Keratinocyte (primary cell): ENCODE measurements at regions not wholly inside any gene's neighbourhood (a gene's known extent, or its start where the extent isn't known, plus 50 kb on each side); places are given as distances from the start of the nearest gene placed in this dataset.

Experiments used
- DNase-seq: peaks from one replicate; pipeline ENCODE4 v3.0.0-alpha.2; 2011; ENCODE audit warnings: low read depth, missing footprints, low spot score
- FAIRE-seq: peaks from 2 replicates; lab custom pipeline; 2011; peaks lifted over from hg19 to GRCh38; lab: Jason Lieb, UNC
- H2AFZ ChIP-seq: 2 replicates; pipeline ENCODE4 v1.6.0; 2012; ENCODE audit warnings: low read length, control low read depth, inconsistent platforms; ENCODE audit not compliant: control insufficient read depth
- H3K27ac ChIP-seq: 2 replicates; pipeline ENCODE4 v1.5.1; 2011; ENCODE audit warnings: low read length; ENCODE audit not compliant: control insufficient read depth, insufficient read depth
- H3K27me3 ChIP-seq: 3 replicates; pipeline ENCODE4 v1.6.0; 2011; ENCODE audit warnings: low read length; ENCODE audit not compliant: control insufficient read depth, insufficient read depth; ENCODE audit errors: extremely low read depth
- H3K36me3 ChIP-seq, 2 experiments: 2 replicates in 1 of 2; 3 replicates in 1 of 2; pipeline ENCODE4 v1.5.1; 2011; ENCODE audit warnings: low read length in 2 of 2, mild to moderate bottlenecking in 1 of 2; ENCODE audit not compliant: control insufficient read depth in 2 of 2, insufficient read depth in 2 of 2; ENCODE audit errors: extremely low read depth in 1 of 2
- H3K4me1 ChIP-seq: 3 replicates; pipeline ENCODE4 v1.5.1; 2011; ENCODE audit warnings: low read length; ENCODE audit not compliant: control insufficient read depth, insufficient read depth; ENCODE audit errors: extremely low read depth
- H3K4me2 ChIP-seq: 3 replicates; pipeline ENCODE4 v1.6.0; 2011; ENCODE audit warnings: low read depth, low read length; ENCODE audit not compliant: control insufficient read depth, insufficient read depth; ENCODE audit errors: extremely low read depth
- H3K4me3 ChIP-seq, 3 experiments: fragments of 200-600 bp in 1 of 3; sonication (generic) in 1 of 3; 2 replicates in 2 of 3; 3 replicates in 1 of 3; pipeline ENCODE4 v1.5.1; 2011 to 2016; ENCODE audit warnings: low read length in 3 of 3, mild to moderate bottlenecking in 3 of 3, control low read depth in 2 of 3, inconsistent platforms in 1 of 3, low read depth in 1 of 3, mixed read lengths in 1 of 3, mixed run types in 1 of 3, moderate library complexity in 1 of 3; ENCODE audit not compliant: control insufficient read depth in 2 of 3, insufficient read depth in 2 of 3; ENCODE audit errors: extremely low read depth in 1 of 3
- H3K79me2 ChIP-seq: 2 replicates; pipeline ENCODE4 v1.6.0; 2012; ENCODE audit warnings: low read length; ENCODE audit not compliant: control insufficient read depth, insufficient read depth
- H3K9ac ChIP-seq: 3 replicates; pipeline ENCODE4 v1.6.0; 2011; ENCODE audit warnings: low read length; ENCODE audit not compliant: control insufficient read depth, insufficient read depth; ENCODE audit errors: extremely low read depth
- H3K9me1 ChIP-seq: 3 replicates; pipeline ENCODE4 v1.6.0; 2011; ENCODE audit warnings: low read length; ENCODE audit not compliant: control insufficient read depth, insufficient read depth; ENCODE audit errors: extremely low read depth
- H3K9me3 ChIP-seq: 2 replicates; pipeline ENCODE4 v1.5.1; 2012; ENCODE audit warnings: low read depth, low read length; ENCODE audit not compliant: control insufficient read depth
- H4K20me1 ChIP-seq: 3 replicates; pipeline ENCODE4 v1.6.0; 2011; ENCODE audit warnings: low read length; ENCODE audit not compliant: control insufficient read depth, insufficient read depth; ENCODE audit errors: extremely low read depth
- CTCF ChIP-seq, 3 experiments: IDR thresholded peaks in 1 of 3; conservative IDR thresholded peaks in 1 of 3; optimal IDR thresholded peaks in 1 of 3; 2 replicates in 2 of 3; 3 replicates in 1 of 3; pipeline versions ENCODE3 to v1.5.1; 2011; ENCODE audit warnings: low read length in 3 of 3, mild to moderate bottlenecking in 3 of 3, moderate library complexity in 2 of 3, control low read depth in 1 of 3, inconsistent platforms in 1 of 3; ENCODE audit not compliant: insufficient read depth in 2 of 3; ENCODE audit errors: extremely low read depth in 1 of 3
- EZH2 ChIP-seq: IDR thresholded peaks from one replicate; pipeline ENCODE4 v1.6.1; 2012; ENCODE audit warnings: inconsistent platforms, mild to moderate bottlenecking, low read length, moderate library complexity
- dilution Hi-C: fragments of 300-500 bp; cut with MboI; formaldehyde crosslinking; loops from one replicate; pipeline ENCODE4 v1.7.0; 2020; ENCODE audit warnings: low sequenced_read_pairs; ENCODE audit not compliant: extremely low pct_ligation_motif_present

DNA sequence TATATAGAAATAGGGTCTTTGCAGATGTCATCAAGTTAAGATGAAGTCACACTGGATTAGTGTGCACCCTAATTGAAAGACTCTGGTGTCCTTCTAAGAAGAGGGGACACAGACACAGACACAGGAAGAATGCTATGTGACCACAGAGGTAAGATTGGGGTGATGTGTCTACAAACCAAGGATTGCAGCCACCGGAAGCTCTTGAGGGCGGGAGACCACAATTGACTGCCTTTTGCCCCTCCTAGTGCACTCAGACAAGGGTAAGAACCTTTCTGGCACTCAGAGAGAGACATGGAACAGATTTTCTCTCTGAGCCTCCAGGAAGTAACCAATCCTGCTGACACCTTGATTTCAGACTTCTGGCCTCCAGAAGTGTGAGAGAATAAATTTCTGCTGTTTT lies 51.2 kb upstream of the ARAP3 start:
- H2AFZ ChIP-seq = no peak overlapping the region
- H3K4me2 ChIP-seq = no peak overlapping the region
- TF ChIP-seq EZH2 (no peak), CTCF (optimal IDR thresholded peaks at IDR 0.05 in 1 of 3, IDR thresholded peaks at IDR 0.05 in 1 of 3, conservative IDR thresholded peaks at IDR 0.05 in 1 of 3; ENCODE audit: extremely low read depth in 1 of 3, insufficient read depth in 2 of 3, low read length in 3 of 3) (no peak)
- H3K27me3 ChIP-seq = peaks cover 7% of the 10 kb centered on the region
- dilution Hi-C loops = no loop called here
- no peaks in the 10 kb centered on the region for H3K9me1 ChIP-seq
- no peaks in the 10 kb centered on the region for H4K20me1 ChIP-seq
- H3K4me3 ChIP-seq = no peak overlapping the region
- H3K9me3 ChIP-seq = no peaks in the 10 kb centered on the region
- H3K36me3 ChIP-seq = no peaks in the 10 kb centered on the region
- H3K9ac ChIP-seq = no peak overlapping the region
- H3K79me2 ChIP-seq = no peaks in the 10 kb centered on the region
- no peak overlapping the region for H3K27ac ChIP-seq
- no peak for DNase-seq
- H3K4me1 ChIP-seq = no peaks in the 10 kb centered on the region
- FAIRE-seq = no peak

- H2AFZ ChIP-seq = no peak overlapping the region
- H3K4me2 ChIP-seq = no peak overlapping the region
- H3K9me3 ChIP-seq = no peaks in the 10 kb centered on the region
- no peak overlapping the region for H3K27ac ChIP-seq
- no peaks in the 10 kb centered on the region for H3K4me1 ChIP-seq
- DNase-seq (no peak), FAIRE-seq (no peak)
- H3K27me3 ChIP-seq = peaks cover 1% of the 10 kb centered on the region
- TF ChIP-seq CTCF (optimal IDR thresholded peaks at IDR 0.05 in 1 of 3, IDR thresholded peaks at IDR 0.05 in 1 of 3, conservative IDR thresholded peaks at IDR 0.05 in 1 of 3; ENCODE audit: extremely low read depth in 1 of 3, insufficient read depth in 2 of 3, low read length in 3 of 3) (no peak), EZH2 (no peak)
- no peaks in the 10 kb centered on the region for H3K9me1 ChIP-seq
- H3K4me3 ChIP-seq = no peak overlapping the region
- H3K9ac ChIP-seq = no peak overlapping the region
- H3K79me2 ChIP-seq = no peaks in the 10 kb centered on the region
- no peaks in the 10 kb centered on the region for H4K20me1 ChIP-seq
- dilution Hi-C loops = no loop called here
- no peaks in the 10 kb centered on the region for H3K36me3 ChIP-seq
Observed at GRCh38 chr5:141732417-141732816, 50.4 kb upstream of the ARAP3 start.
